Nephron progenitor cell (in vitro differentiated cells): ENCODE measurements at regions not wholly inside any gene's neighbourhood (a gene's known extent, or its start where the extent isn't known, plus 50 kb on each side); places are given as distances from the start of the nearest gene placed in this dataset.

ENCODE experiments used
- DNase-seq: peaks from one replicate; pipeline ENCODE4 v3.0.0; 2021
- H3K27ac Mint-ChIP-seq: 2 replicates; pipeline ENCODE4 v1.8.0; 2021; ENCODE audit warnings: mild to moderate bottlenecking, moderate library complexity, mixed read lengths
- H3K27me3 Mint-ChIP-seq: 2 replicates; pipeline ENCODE4 v1.8.0; 2021; ENCODE audit warnings: mild to moderate bottlenecking, low read depth, mixed read lengths; ENCODE audit not compliant: poor library complexity
- H3K36me3 Mint-ChIP-seq: 2 replicates; pipeline ENCODE4 v1.8.0; 2021; ENCODE audit warnings: low read depth, mixed read lengths
- H3K4me1 Mint-ChIP-seq: 2 replicates; pipeline ENCODE4 v1.8.0; 2021; ENCODE audit warnings: mixed read lengths
- H3K4me3 Mint-ChIP-seq: 2 replicates; pipeline ENCODE4 v1.8.0; 2021; ENCODE audit warnings: mild to moderate bottlenecking, moderate library complexity, mixed read lengths
- H3K9me3 Mint-ChIP-seq: 2 replicates; pipeline ENCODE4 v1.8.0; 2021; ENCODE audit warnings: mild to moderate bottlenecking, moderate library complexity, mixed read lengths
- CTCF ChIP-seq: fragments of 200-600 bp; sonication (generic); IDR thresholded peaks from 2 replicates; pipeline ENCODE4 v1.5.0; 2021; ENCODE audit warnings: antibody characterized with exemption

- H3K4me3 Mint-ChIP-seq: no peak overlapping the region
- no peak for TF ChIP-seq CTCF
- DNase-seq: no peak
- H3K36me3 Mint-ChIP-seq: peaks cover 17% of the 10 kb centered on the region
- H3K27ac Mint-ChIP-seq: no peak overlapping the region
- H3K27me3 Mint-ChIP-seq: no peaks in the 10 kb centered on the region
- peaks cover 24% of the 10 kb centered on the region for H3K9me3 Mint-ChIP-seq
- H3K4me1 Mint-ChIP-seq: peaks cover 37% of the 10 kb centered on the region
These were observed 101.0 kb upstream of the HDGFL1 start for GRCh38 chr6:22468256-22468965.

GRCh38 chr6:22470454-22471131 lies 98.8 kb upstream of the HDGFL1 start:
- no peak for TF ChIP-seq CTCF
- peaks cover 20% of the 10 kb centered on the region for H3K9me3 Mint-ChIP-seq
- H3K4me3 Mint-ChIP-seq: no peak overlapping the region
- no peak for DNase-seq
- H3K36me3 Mint-ChIP-seq: peaks cover 16% of the 10 kb centered on the region
- H3K27me3 Mint-ChIP-seq: no peaks in the 10 kb centered on the region
- peak overlapping the region; percentile 0 for H3K27ac Mint-ChIP-seq
- H3K4me1 Mint-ChIP-seq: peaks cover 37% of the 10 kb centered on the region

GRCh38 chr6:22471132-22471690 lies 98.2 kb upstream of the HDGFL1 start:
- peaks cover 18% of the 10 kb centered on the region for H3K9me3 Mint-ChIP-seq
- H3K36me3 Mint-ChIP-seq: peaks cover 10% of the 10 kb centered on the region
- no peak for DNase-seq
- no peaks in the 10 kb centered on the region for H3K27me3 Mint-ChIP-seq
- no peak for TF ChIP-seq CTCF
- peaks cover 37% of the 10 kb centered on the region for H3K4me1 Mint-ChIP-seq
- H3K27ac Mint-ChIP-seq: peak overlapping the region; percentile 48
- no peak overlapping the region for H3K4me3 Mint-ChIP-seq

- peaks cover 19% of the 10 kb centered on the region for H3K9me3 Mint-ChIP-seq
- DNase-seq: no peak
- no peak for TF ChIP-seq CTCF
- no peaks in the 10 kb centered on the region for H3K27me3 Mint-ChIP-seq
- peak overlapping the region; percentile 63 for H3K27ac Mint-ChIP-seq
- H3K4me1 Mint-ChIP-seq: peaks cover 37% of the 10 kb centered on the region
- H3K36me3 Mint-ChIP-seq: peaks cover 9% of the 10 kb centered on the region
- peak overlapping the region; percentile 26 for H3K4me3 Mint-ChIP-seq
These were observed 97.6 kb upstream of the HDGFL1 start for GRCh38 chr6:22471746-22472145.

- peaks cover 19% of the 10 kb centered on the region for H3K9me3 Mint-ChIP-seq
- DNase-seq: no peak
- H3K36me3 Mint-ChIP-seq: peaks cover 9% of the 10 kb centered on the region
- no peak overlapping the region for H3K4me3 Mint-ChIP-seq
- no peak for TF ChIP-seq CTCF
- H3K27me3 Mint-ChIP-seq: no peaks in the 10 kb centered on the region
- H3K4me1 Mint-ChIP-seq: peaks cover 24% of the 10 kb centered on the region
- H3K27ac Mint-ChIP-seq: no peak overlapping the region
These were observed 95.2 kb upstream of the HDGFL1 start for GRCh38 chr6:22473991-22474682.
